ENCODE measurements at regions not wholly inside any gene's neighbourhood (a gene's known extent, or its start where the extent isn't known, plus 50 kb on each side); places are given as distances from the start of the nearest gene placed in this dataset.

- no peak for TF ChIP-seq CTCF (IDR thresholded peaks at IDR 0.05; ENCODE audit: partially characterized antibody, unreplicated experiment)
- Mint-ChIP-seq H3K9me3 (ENCODE audit: unreplicated experiment) (no peaks in the 10 kb centered on the region), H3K27ac (ENCODE audit: unreplicated experiment) (no peak overlapping the region), H3K27me3 (ENCODE audit: unreplicated experiment) (peaks cover 2% of the 10 kb centered on the region), H3K36me3 (ENCODE audit: unreplicated experiment) (no peaks in the 10 kb centered on the region), H3K4me1 (ENCODE audit: low read depth, unreplicated experiment) (peaks cover 2% of the 10 kb centered on the region), H3K4me3 (ENCODE audit: unreplicated experiment) (no peak overlapping the region)
- DNase-seq: no peak
Observed at GRCh38 chr4:20617678-20618396, 82.4 kb upstream of the PACRGL start.

GRCh38 chr4:20618731-20619130 lies 81.5 kb upstream of the PACRGL start:
- Mint-ChIP-seq H3K4me1 (ENCODE audit: low read depth, unreplicated experiment) (peaks cover 7% of the 10 kb centered on the region), H3K4me3 (ENCODE audit: unreplicated experiment) (no peak overlapping the region), H3K36me3 (ENCODE audit: unreplicated experiment) (no peaks in the 10 kb centered on the region), H3K27ac (ENCODE audit: unreplicated experiment) (no peak overlapping the region), H3K9me3 (ENCODE audit: unreplicated experiment) (no peaks in the 10 kb centered on the region), H3K27me3 (ENCODE audit: unreplicated experiment) (no peaks in the 10 kb centered on the region)
- no peak for DNase-seq
- no peak for TF ChIP-seq CTCF (IDR thresholded peaks at IDR 0.05; ENCODE audit: partially characterized antibody, unreplicated experiment)

GRCh38 chr4:20621476-20621875 lies 78.8 kb upstream of the PACRGL start:
- Mint-ChIP-seq H3K27ac (ENCODE audit: unreplicated experiment) (no peak overlapping the region), H3K9me3 (ENCODE audit: unreplicated experiment) (no peaks in the 10 kb centered on the region), H3K27me3 (ENCODE audit: unreplicated experiment) (no peaks in the 10 kb centered on the region), H3K4me1 (ENCODE audit: low read depth, unreplicated experiment) (peaks cover 10% of the 10 kb centered on the region), H3K36me3 (ENCODE audit: unreplicated experiment) (no peaks in the 10 kb centered on the region), H3K4me3 (ENCODE audit: unreplicated experiment) (no peak overlapping the region)
- TF ChIP-seq CTCF (IDR thresholded peaks at IDR 0.05; ENCODE audit: partially characterized antibody, unreplicated experiment): no peak
- no peak for DNase-seq

GRCh38 chr4:20622701-20623100 lies 77.6 kb upstream of the PACRGL start:
- DNase-seq: no peak
- Mint-ChIP-seq H3K4me3 (ENCODE audit: unreplicated experiment) (no peak overlapping the region), H3K27ac (ENCODE audit: unreplicated experiment) (no peak overlapping the region), H3K27me3 (ENCODE audit: unreplicated experiment) (no peaks in the 10 kb centered on the region), H3K9me3 (ENCODE audit: unreplicated experiment) (no peaks in the 10 kb centered on the region), H3K4me1 (ENCODE audit: low read depth, unreplicated experiment) (peaks cover 10% of the 10 kb centered on the region), H3K36me3 (ENCODE audit: unreplicated experiment) (no peaks in the 10 kb centered on the region)
- no peak for TF ChIP-seq CTCF (IDR thresholded peaks at IDR 0.05; ENCODE audit: partially characterized antibody, unreplicated experiment)

GRCh38 chr4:20623939-20624338 lies 76.3 kb upstream of the PACRGL start:
- Mint-ChIP-seq H3K4me3 (ENCODE audit: unreplicated experiment) (peak overlapping the region; percentile 6), H3K9me3 (ENCODE audit: unreplicated experiment) (no peaks in the 10 kb centered on the region), H3K4me1 (ENCODE audit: low read depth, unreplicated experiment) (peaks cover 7% of the 10 kb centered on the region), H3K27ac (ENCODE audit: unreplicated experiment) (peak overlapping the region; percentile 7), H3K27me3 (ENCODE audit: unreplicated experiment) (no peaks in the 10 kb centered on the region), H3K36me3 (ENCODE audit: unreplicated experiment) (no peaks in the 10 kb centered on the region)
- TF ChIP-seq CTCF (IDR thresholded peaks at IDR 0.05; ENCODE audit: partially characterized antibody, unreplicated experiment): no peak
- no peak for DNase-seq

Data from glutamatergic neuron (in vitro differentiated cells).